Right lobe of liver (tissue), 6 donors: ENCODE measurements at regions not wholly inside any gene's neighbourhood (a gene's known extent, or its start where the extent isn't known, plus 50 kb on each side); places are given as distances from the start of the nearest gene placed in this dataset.

Experiments
- ATAC-seq, 4 donors: fragments of 200-7000 bp; cut with Tn5 transposase; one replicate each; pipeline ENCODE4 v1.9.1; 2020; ENCODE audit warnings: mild to moderate bottlenecking in 4 of 4, moderate library complexity in 4 of 4
- DNase-seq, 3 donors: peaks; one replicate each; pipeline ENCODE4 v3.0.0-alpha.2; 2020
- H3K27ac ChIP-seq, 3 donors: fragments of 200-600 bp; one replicate each; pipeline ENCODE4 v1.8.0; 2022
- H3K27me3 ChIP-seq, 2 donors: fragments of 200-600 bp; one replicate each; pipeline ENCODE4 v1.8.0; 2022
- H3K36me3 ChIP-seq, 4 donors: fragments of 200-600 bp; sonication (generic) in 1 of 4; one replicate each; pipeline versions ENCODE4 v1.5.1 to v1.8.0; 2017 to 2022; ENCODE audit warnings: control low read depth in 1 of 4
- H3K4me1 ChIP-seq, 4 donors: fragments of 200-600 bp; sonication (generic) in 1 of 4; one replicate each; pipeline versions ENCODE4 v1.5.1 to v1.8.0; 2017 to 2022; ENCODE audit warnings: control low read depth in 1 of 4
- H3K4me3 ChIP-seq, 3 donors: fragments of 200-600 bp; one replicate each; pipeline ENCODE4 v1.8.0; 2022
- H3K9me3 ChIP-seq, 4 donors: fragments of 200-600 bp; sonication (generic) in 1 of 4; one replicate each; pipeline versions ENCODE4 v1.5.1 to v1.8.0; 2017 to 2022; ENCODE audit warnings: control low read depth in 1 of 4
- CTCF ChIP-seq, 4 donors: fragments of 200-600 bp in 3 of 4; fragments of 450-650 bp in 1 of 4; IDR thresholded peaks; one replicate each; pipeline versions ENCODE4 v1.5.1 to v1.8.0; 2016 to 2022; ENCODE audit warnings: antibody characterized with exemption in 4 of 4, mild to moderate bottlenecking in 2 of 4
- POLR2A ChIP-seq: fragments of 450-650 bp; IDR thresholded peaks from one replicate; pipeline ENCODE4 v1.6.1; 2017; ENCODE audit warnings: antibody characterized with exemption, mild to moderate bottlenecking
- WGBS: methylation state at CpG from one replicate; pipeline ENCODE4 v1.1.6; 2018; ENCODE audit warnings: low coverage, low lambda C conversion rate; ENCODE audit not compliant: insufficient coverage; ENCODE audit errors: missing lambda C conversion rate; 5-methylcytosine and 5-hydroxymethylcytosine counted together
- intact Hi-C, 2 donors: fragments of 100-400 bp; cut with DNase I; formaldehyde crosslinking; loops; one replicate each; pipeline versions ENCODE4 v1.11.2 to v1.14.1; 2022
- donor health status: DM: no; HTN: yes; CAD: no.
- donor health status: DM: no; HTN: no; CAD: no.
- donor health status: DM: no; HTN: no; CAD: no.
- donor health status: DM: no; HTN: yes; CAD: no.
- donor health status: DM: no; HTN: yes; CAD: no.

- intact Hi-C loops = no loop called here
- WGBS = 44% methylated on average over 4 of the region's 4 CpGs
- TF ChIP-seq POLR2A = no peak
- no peak for TF ChIP-seq CTCF (IDR thresholded peaks at IDR 0.05)
- no peaks in the 10 kb centered on the region for H3K36me3 ChIP-seq
- H3K4me1 ChIP-seq = no peaks in the 10 kb centered on the region
- H3K4me3 ChIP-seq = no peak overlapping the region
- no peak overlapping the region for H3K27ac ChIP-seq
- ATAC-seq (no peak), DNase-seq (no peak)
- H3K9me3 ChIP-seq = no peaks in the 10 kb centered on the region
- no peaks in the 10 kb centered on the region for H3K27me3 ChIP-seq
These were observed 112.0 kb upstream of the CHRM3 start for GRCh38 chr1:239274242-239274830.

- 81% methylated on average over 5 of the region's 5 CpGs for WGBS
- no peaks in the 10 kb centered on the region for H3K36me3 ChIP-seq
- DNase-seq (no peak), ATAC-seq (no peak)
- H3K9me3 ChIP-seq = no peaks in the 10 kb centered on the region
- TF ChIP-seq CTCF (IDR thresholded peaks at IDR 0.05) (no peak), POLR2A (no peak)
- H3K4me1 ChIP-seq = no peaks in the 10 kb centered on the region
- no peak overlapping the region for H3K4me3 ChIP-seq
- intact Hi-C loops = no loop called here
- no peaks in the 10 kb centered on the region for H3K27me3 ChIP-seq
- H3K27ac ChIP-seq = no peak overlapping the region
These were observed 115.9 kb upstream of the CHRM3 start for GRCh38 chr1:239270509-239270908.

- H3K4me3 ChIP-seq = no peak overlapping the region
- H3K36me3 ChIP-seq = no peaks in the 10 kb centered on the region
- TF ChIP-seq CTCF (IDR thresholded peaks at IDR 0.05) (no peak), POLR2A (no peak)
- no peaks in the 10 kb centered on the region for H3K27me3 ChIP-seq
- intact Hi-C loops = no loop called here
- no peak for DNase-seq
- no peaks in the 10 kb centered on the region for H3K9me3 ChIP-seq
- 67% methylated on average over 4 of the region's 4 CpGs for WGBS
- no peaks in the 10 kb centered on the region for H3K4me1 ChIP-seq
- no peak overlapping the region for H3K27ac ChIP-seq
- ATAC-seq = no peak
These were observed 116.7 kb upstream of the CHRM3 start for GRCh38 chr1:239269706-239270105.

GRCh38 chr1:239268941-239269340 is 117.4 kb upstream of the CHRM3 start:
- 61% methylated on average over 4 of the region's 4 CpGs for WGBS
- TF ChIP-seq POLR2A = no peak
- no peak for TF ChIP-seq CTCF (IDR thresholded peaks at IDR 0.05)
- Histone ChIP-seq H3K27ac (no peak overlapping the region), H3K4me3 (no peak overlapping the region), H3K4me1 (no peaks in the 10 kb centered on the region), H3K36me3 (no peaks in the 10 kb centered on the region), H3K9me3 (no peaks in the 10 kb centered on the region), H3K27me3 (no peaks in the 10 kb centered on the region)
- DNase-seq (no peak), ATAC-seq (no peak)
- intact Hi-C loops = no loop called here

- DNase-seq = no peak
- intact Hi-C loops = no loop called here
- no peaks in the 10 kb centered on the region for H3K27me3 ChIP-seq
- no peak overlapping the region for H3K27ac ChIP-seq
- 53% methylated on average over 6 of the region's 6 CpGs for WGBS
- no peak for ATAC-seq
- H3K9me3 ChIP-seq = no peaks in the 10 kb centered on the region
- no peaks in the 10 kb centered on the region for H3K36me3 ChIP-seq
- TF ChIP-seq CTCF (IDR thresholded peaks at IDR 0.05) (no peak), POLR2A (no peak)
- no peak overlapping the region for H3K4me3 ChIP-seq
- H3K4me1 ChIP-seq = no peaks in the 10 kb centered on the region
These were observed 118.4 kb upstream of the CHRM3 start for GRCh38 chr1:239268007-239268406.
